GM18858 (cell line): ENCODE measurements at regions not wholly inside any gene's neighbourhood (a gene's known extent, or its start where the extent isn't known, plus 50 kb on each side); places are given as distances from the start of the nearest gene placed in this dataset.

ENCODE experiments used
- ATAC-seq: cut with Tn5 transposase; IDR thresholded peaks from one replicate; pipeline ENCODE4 v1.9.1; 2021; ENCODE audit not compliant: unreplicated experiment

DNA sequence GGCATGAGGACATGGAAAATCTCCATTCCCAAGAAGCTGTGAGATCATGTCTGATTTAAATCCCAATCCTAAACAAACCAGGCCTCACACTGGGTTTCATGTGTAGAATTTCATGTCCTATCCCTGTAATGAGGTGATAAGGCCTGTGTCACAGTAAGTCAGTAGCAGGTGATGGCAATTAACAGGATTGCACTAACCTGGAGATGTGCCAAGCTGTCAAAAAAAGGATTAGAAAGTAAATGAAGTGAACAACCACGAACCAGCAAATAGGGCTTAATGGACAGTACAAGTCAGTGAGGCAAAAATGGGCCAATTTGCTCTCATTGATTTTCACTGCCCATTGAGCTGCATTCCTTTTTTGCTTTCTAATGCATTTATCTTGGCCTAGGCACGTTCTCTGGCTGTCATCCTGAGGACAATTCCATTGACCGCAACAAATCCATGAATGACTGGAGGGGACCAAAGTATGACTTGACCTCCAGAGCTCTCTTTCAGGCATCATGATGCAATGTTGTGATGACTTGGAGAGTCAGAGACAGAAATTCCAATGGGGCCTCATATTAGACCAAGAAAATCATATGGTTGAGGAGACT lies 673.6 kb upstream of the ADGRL2 start:
- no peak for ATAC-seq

DNA sequence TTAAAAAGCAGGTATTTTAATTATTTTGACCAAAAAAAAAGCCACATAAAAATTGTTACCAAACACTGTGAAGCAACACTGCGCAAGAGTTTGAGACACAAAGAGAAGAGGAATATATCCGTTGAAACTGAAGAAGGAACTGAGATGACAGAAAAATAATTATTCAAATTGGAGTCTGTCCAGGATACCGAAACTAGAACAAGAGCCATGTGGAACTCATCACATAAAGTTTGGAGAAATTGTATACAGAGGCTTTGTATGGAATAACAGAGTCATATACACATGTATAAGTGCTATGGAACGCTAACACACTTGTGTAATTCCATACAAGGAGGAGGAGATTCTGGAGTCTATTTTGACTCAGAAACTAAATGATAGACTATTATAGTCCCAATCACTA lies 675.1 kb upstream of the ADGRL2 start:
- ATAC-seq = no peak

DNA sequence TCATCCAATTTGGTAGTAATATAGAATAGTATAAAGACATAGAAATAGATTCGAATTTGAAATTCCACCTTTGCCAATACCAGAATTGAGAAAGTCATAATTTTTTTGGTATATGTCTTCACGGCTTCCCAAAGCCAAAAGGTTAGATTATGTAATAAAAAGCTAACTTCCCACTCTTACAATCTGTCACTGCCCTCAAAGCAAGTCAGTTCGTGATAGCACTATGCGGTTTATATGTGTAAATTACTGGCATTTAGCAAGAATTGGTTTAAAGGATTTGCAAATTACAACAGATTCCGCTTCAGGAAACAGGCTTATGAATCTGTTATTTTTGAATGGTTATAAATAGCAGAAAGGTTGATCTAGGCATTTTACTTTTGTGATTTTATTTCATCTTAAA lies 679.4 kb upstream of the ADGRL2 start:
- ATAC-seq = no peak

DNA sequence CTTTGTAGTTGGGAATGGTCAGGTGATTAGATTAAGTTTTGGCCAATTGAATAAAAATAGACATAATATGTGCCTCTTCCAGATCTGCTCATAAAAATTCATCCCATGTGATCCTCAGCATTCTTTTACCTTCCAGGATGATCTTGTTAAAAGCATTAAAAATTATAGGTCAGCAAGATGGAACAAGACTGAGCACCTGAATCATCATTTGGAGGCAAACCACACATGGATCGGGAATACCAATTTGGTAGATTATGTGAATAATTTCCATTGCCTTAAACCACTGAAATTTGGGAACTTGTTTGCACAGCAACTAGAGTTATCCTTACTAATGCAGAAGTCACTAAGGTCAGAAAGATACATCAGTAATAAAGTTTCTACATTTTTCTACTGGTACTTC lies 681.4 kb upstream of the ADGRL2 start:
- no peak for ATAC-seq

DNA sequence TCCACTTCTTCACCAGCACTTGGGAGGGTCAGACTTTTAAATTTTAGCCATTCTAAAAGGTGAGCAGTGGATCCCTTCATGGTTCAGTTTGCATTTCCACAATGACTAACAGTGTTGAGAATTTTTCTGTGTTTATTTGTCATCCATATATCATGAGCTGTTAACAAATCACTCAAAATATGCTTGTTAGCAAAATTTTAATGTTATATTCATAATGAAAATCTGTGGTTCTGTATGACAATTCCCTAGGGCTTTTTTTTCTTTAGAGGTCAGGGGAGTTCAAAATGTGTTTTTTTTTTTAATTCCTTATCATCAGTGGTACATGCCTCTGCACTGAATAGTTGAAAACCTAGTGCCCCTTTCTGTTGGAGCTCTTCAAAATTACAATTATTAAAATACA lies 682.2 kb upstream of the ADGRL2 start:
- no peak for ATAC-seq

DNA sequence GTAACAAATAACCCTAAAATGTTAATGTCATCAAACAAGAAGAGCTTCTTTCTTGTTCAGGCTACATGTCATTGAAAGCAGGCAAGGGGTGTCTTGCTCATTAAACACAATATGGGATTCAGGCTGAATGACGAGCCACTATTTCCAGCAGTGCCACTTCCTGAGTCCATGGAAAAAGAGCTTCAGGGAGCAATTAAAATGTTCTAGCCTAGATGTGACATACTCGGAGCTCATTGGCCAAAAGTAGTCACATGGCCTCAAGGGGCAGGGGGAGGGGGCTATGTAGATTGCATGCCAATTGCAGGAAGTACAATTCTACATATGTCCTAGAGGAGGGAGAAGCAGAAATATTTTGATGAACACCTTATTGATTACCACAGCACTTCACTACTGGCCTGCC lies 685.3 kb upstream of the ADGRL2 start:
- ATAC-seq = no peak

DNA sequence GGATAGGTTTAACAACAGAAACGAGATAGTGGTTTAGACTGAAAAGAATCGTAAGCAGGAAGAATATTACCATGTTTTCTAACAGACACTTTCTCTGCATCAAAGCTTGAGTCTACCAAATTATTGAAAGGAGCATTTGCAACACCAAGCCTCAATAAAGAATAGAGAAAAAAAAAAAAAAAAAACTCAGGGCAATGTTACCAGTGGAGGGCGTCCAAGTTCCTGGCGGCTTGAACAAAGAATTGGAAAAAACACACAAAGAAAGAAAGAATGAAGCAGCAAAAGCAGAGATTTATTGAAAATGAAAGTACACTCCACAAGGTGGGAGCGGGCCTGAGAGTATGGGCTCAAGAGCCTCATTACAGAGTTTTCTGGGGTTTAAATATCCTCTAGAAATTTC lies 686.5 kb upstream of the ADGRL2 start:
- no peak for ATAC-seq

DNA sequence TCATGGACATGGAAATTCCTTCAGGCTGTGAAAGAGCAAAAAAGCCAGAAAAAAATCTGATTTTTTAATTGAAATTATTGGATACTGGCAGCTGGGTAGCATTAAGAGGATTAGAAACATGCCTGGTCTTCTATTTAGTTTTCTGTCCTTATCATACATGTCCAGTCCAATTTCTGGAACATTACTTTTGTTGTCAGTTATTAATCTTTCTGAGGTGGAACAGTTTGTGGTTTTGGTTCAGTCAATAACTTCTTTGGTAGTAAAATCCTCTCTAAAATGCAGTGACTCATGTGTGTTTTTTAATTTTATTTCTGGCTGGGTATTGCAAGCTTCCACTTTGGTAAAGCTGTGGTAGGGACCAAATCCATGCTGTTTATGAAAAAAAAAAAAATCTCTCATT lies 687.0 kb upstream of the ADGRL2 start:
- no peak for ATAC-seq

DNA sequence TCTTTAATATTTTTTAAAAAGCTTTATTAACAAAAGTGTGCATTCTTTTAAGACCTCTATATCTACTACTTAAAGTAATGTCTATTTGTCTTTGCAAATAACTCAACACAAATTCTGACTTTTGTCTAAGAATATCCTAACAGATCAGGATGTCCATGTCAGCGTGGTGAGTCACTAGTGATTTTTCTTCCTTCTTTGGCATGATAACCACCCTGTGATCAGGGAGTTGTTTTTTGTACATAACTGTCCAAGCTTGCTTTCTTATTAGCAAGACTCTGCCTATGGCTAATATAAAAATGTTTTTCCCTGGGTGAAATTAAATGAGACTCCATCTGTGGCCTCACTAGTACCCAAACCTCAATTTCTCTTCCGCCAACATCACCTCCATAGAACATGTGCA lies 688.9 kb upstream of the ADGRL2 start:
- no peak for ATAC-seq

DNA sequence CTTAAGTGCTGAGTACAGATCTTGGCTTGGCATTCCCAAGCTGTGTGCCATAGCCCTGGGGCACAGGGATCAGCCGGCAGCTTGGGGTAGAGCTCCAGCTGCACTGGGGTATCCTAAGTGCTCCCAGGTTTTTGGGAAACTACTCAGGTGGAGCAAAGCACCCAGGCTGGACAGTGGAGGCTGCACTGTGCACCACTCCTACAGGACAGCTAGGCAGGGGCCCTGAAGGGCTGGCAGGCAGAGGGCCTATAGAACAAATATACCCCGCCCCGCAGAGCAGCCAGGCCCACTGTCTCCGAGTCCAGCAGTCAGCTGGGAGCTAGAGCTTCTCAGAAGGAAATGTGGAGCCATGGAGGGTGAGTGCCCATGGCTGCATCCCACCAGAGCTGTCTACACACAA lies 691.7 kb upstream of the ADGRL2 start:
- no peak for ATAC-seq

DNA sequence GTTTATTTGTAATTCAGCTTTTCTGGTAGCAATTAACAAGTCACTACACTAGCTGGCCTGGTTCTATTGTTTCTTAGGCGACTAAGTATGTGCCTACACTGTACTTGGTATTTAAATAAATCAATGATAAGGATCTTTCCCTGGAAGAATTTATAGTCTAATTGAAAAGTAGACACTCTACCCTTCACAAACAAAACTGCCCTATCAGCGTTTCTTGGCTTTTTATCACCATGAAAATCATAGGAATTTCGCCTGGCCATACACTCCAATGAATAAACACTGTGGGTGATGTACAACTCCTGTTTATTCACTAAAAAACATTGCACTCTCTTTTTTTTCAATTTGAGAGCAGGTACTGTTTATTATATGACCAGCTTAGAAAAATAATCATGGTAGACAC lies 702.9 kb upstream of the ADGRL2 start:
- ATAC-seq = no peak

DNA sequence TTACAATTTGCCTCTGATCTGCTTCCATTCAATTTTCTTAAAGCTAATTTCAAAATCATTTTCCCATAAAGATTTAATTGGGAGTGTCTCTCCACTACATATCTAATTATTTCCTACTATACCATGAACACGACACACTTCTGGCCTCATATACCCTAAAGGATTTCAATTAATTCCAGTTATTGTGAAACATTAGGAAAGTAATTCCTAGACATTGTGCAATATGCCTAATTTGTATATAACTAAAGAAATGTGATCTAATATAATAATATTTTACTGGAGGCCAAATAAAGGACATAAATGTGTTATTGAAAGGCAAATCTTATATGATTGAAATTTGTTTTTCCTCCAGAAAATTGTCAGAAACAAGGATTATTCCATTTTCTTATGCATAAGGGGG lies 727.2 kb upstream of the ADGRL2 start:
- ATAC-seq = no peak

DNA sequence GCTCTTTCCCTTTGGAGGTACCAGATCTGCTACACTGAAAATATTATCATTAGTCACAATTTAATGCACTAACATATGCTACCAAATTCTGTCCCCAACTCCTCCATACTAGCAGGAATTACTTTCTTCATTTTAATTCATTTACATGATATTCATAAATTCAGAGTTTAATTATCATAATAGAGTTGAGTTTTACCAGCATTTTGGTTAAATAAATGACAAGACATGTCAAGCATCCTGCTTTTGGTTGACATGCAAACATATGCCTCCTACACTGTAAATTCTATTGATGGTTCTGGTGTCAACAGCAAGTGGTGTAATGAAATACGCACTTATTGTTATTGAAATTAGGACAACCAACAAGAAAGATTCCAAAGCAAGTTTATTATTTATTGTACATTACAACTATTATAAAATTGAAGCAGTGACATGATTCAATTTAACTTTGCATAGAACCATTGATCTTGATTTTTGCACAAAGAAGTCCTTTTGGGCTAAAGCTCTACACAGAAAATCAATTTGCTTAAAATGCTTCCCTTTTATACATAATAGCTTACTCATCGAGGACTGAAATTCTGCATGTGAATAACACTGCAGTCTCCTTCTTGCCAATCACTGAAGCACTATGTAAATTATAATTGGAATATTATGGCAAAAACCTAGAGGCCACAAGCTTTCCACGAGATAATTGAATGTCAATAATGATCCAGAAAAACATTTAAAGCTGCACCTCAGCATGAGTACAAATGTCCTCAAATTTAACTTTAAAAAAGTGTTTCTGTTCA lies 728.6 kb upstream of the ADGRL2 start:
- ATAC-seq = no peak

DNA sequence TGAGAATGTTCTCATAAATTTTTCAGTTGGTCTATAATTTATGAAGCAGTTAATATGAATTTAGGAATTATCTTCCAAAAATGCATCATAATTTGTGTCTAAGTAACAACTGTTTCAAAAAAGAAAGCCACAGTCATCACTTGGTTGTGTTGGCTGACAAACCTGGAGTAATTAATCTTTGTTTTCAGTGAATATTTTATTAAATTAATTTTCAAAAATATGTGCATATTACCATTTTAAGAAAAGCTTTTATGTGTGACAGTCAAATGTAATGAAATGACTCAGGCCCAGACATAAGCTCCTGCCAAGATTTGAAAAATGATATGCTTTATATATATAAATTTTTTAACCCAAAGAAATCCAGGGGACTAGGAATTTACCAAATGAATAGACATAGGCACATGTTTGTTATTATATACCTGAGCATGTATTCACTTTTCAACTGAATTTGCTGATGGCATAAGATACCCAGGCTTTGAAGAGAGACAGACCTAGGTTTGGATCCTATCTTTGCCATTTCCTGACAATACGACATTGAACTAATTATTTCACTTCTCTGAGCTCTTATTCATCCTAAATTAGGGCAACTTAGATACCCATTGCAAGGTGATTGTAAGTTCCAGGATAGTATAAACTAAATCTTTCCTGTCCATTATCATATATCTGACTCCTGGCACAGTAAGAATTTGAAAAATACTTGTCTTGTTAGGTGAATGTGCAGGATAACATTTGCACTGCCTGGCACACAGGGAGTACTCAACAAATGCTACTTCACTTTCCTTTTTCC lies 729.5 kb upstream of the ADGRL2 start:
- no peak for ATAC-seq

DNA sequence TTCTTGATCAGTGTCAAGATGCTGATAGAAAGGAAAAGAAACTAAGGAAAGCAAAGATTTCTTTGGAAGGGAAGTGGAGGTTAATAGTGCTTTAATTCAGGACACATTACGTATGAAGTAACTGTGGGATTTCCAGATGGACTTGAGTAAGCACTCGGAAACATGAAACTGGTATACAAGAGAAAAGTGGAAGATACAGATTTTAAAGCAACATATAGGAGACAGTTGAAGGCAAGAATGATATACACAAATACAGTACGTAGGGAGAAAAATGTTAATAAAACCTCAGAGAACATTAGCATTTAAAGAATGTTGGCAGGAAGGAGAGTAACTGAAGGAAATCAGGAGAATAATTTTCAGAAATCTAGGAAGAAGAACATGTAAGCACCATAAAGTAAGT lies 730.9 kb upstream of the ADGRL2 start:
- no peak for ATAC-seq

DNA sequence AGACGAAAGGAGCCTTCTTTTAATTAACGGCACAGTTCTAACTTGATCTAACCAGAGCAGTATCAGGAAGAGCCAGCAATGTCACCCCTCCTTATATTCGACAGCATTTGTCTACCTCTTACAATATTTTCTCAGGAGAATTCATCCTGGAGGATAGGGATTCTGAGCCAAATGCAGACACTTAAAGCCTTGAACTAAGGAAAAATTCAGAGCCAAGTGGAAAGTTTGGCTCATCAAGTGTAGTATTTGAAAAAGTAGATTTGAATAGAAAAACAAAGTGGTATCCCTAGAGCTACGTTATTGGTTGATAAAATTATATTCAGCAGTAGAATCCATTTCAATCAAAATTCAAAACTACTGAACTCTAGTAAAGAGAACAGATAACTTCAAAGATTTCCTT lies 732.0 kb upstream of the ADGRL2 start:
- no peak for ATAC-seq

DNA sequence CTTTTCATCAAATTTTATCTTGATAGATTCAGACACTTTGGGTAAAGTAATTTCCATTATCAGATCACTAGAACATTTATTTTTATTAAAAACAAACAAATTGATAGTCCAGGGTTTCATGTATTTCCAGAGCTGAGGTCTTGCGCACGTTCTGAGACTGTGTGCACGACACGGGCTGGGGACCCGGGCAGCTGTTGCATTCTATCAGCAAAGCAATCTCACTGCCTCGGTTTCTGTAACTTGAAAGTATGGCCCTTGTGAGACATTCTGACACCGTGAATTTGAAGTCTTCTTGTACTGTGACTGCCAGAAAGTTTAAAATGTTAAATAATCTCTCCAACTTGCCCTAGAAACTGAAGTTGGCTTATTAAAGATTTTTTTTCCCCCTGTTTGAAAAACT lies 746.9 kb upstream of the ADGRL2 start:
- no peak for ATAC-seq

DNA sequence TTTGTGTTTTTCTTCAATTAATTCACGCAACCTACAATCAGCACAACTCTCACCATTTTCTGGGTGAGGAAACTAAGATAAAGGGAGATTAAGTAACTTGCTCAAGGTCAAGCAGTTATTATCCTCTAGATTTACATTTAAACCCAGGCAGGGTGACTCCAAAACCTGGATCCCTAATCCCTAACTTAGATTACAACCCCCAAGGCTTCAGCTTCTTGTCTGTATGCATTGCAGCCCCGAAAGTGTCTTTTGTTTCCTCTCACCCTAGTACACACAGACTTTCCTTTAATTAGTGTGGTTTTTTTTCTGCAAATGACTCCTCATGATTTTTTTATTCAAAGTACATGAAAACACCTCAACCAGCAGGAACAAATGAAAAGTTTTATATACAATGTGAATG lies 748.6 kb upstream of the ADGRL2 start:
- no peak for ATAC-seq

DNA sequence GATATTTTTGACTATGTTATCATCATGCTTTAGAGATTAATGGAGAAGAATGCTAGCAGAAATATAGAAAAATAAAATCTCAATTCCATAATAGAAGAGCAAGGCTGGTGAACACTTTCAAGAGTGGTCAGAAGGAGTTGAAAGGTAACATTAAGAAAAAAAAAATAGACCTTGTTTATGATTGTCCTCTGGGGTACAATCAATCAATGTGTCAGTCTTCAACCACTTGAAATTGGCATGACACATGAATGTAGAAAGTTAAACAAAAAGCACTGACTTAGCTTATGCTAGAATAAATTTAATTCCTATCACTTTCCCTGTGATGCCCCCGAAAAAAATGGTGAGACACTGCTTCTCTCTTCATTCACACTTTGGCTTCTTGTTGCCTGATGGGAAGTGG lies 750.3 kb upstream of the ADGRL2 start:
- ATAC-seq = no peak

DNA sequence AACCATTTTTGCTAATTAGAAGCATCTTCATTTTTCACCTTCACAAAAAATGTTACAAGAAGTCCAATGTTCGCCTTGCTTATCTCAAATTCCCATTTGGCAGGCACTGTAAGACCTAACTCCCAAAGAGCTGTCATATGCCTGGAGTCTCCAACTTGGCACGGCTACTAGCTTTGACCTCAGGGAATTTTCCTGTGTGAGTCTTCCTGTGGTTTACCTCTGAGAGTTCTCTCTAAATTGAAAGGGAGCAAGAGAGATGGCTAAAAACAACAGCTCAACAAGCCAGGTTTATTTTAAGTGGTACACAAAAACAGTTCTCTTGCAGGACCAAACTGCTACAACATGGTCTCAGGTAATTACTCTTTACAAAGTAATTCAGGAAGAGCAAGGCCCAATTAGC lies 756.0 kb upstream of the ADGRL2 start:
- no peak for ATAC-seq

DNA sequence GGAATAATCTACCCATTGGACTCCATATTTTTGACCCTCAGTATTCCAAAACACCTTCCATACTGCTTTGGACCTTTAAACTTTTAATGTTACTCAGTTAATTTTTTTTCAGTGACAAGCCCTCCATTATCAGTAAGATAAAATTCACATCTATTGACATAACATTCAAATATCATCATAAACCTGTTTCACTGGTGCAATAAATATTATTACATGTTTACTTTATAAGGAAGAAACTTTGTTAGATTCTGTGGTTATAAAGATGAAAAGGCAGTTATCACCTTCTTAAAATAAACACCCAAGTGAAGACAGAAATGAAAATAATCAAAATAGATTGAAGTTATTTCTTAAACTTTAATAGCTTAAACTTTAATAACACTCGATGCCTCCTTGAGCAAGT lies 758.5 kb upstream of the ADGRL2 start:
- ATAC-seq = no peak

DNA sequence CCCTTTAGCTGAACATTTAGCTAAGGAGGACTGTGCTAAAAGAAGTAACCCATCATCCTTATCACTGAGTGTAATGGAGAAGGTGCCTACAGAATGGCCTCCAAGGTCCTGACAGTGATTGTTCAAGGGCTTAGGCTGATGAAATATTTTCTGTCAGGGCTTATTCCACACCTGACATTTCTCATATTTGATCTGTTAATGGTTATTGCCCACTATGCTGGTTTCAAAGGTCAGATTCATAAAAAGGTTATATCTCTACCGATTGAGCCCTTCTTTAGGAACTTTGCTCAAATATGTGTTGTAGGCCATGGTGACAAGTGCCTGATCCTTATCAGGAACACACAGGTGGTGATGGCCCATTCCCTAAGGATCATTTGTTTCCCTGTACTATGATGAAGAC lies 766.4 kb upstream of the ADGRL2 start:
- ATAC-seq = no peak
